Stimulated activated CD4-positive, alpha-beta T cell treated with anti-CD3 and anti-CD28 coated beads, TNF-alpha, amount 100 ng/mL, for 1 hour (primary cell): ENCODE measurements at regions not wholly inside any gene's neighbourhood (a gene's known extent, or its start where the extent isn't known, plus 50 kb on each side); places are given as distances from the start of the nearest gene placed in this dataset.
"Not testable (repeated sequence)": the region's sequence is repeated elsewhere in the genome, so short reads cannot be mapped to it uniquely, and the experiment has no call there.

Source experiments
- DNase-seq, 3 donors: peaks; one replicate each; pipeline ENCODE4 v3.0.0-alpha.2; 2020; ENCODE audit warnings: low read depth in 3 of 3, low spot score in 1 of 3

DNA sequence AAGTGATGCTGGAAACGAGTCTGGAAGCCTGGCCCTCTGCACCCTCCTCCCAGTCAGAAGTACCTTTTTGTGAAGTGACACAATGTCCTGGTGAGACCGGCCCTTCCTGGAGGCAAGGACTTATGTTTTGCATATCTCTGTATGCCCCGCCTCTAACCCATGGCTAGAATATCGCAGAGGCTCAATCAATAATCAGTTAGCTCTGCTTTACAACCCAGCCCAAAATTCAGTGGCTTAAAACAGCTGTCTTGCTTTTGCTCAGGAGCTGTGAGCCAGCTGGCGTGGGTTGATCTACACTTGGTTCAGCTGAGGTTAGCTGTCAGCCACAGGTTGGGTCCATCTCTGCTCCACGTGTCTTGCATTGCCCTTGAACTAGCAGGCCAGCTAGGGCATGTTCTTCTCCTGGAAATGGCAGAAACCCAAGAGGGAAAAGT, 98.8 kb upstream of the METTL14 start:
- no peak for DNase-seq

DNA sequence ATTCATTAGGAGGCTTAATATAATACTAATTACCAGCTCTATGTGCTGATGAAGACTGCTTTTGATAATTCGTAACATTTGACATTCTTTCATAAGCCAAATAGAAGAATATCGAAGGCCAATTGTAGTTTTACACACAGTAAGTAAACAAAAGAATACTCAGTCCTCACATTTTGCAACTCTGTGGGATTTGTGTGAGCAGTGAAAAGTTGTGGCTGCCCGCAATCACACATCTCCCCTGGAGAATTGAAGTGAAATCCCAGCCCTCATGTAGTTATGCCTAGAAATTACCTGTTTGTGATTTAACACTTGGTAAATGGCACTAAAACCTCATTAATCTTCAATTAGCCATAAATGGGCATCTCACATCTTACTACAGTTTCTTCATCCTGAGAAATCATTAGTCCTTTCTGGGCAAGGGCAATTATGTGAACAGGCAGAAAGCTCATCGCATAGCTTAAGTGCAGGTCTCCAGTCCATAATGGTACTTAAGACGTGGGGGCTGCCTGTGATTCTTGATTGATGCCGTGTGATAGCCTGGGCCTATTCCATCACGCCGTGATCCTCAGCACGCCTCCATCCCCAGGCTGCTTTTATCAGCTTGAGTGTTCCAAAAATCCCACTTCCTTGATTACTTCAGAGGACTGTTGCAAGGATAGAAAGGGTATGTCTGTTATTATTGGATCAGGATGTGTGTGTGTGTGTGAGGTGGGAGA, 97.9 kb upstream of the METTL14 start:
- no peak for DNase-seq

DNA sequence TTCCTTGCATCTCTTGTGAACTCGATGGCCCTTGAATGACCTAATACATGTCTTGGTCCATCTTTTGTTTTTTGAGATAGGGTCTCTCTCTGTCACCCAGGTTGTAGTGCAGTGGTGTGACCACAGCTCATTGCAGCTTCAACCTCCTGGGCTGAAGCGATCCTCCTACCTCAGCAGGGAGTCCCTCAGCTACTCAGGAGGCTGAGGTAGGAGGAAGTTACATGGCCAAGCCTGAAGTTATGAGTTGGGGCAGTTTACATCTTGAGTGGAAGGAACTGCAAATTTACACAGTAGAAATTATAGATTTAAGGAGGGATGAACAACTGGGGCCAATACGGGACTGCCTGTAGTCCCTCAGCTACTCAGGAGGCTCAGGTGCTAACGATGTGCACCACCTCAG, 97.2 kb upstream of the METTL14 start:
- DNase-seq: no peak

DNA sequence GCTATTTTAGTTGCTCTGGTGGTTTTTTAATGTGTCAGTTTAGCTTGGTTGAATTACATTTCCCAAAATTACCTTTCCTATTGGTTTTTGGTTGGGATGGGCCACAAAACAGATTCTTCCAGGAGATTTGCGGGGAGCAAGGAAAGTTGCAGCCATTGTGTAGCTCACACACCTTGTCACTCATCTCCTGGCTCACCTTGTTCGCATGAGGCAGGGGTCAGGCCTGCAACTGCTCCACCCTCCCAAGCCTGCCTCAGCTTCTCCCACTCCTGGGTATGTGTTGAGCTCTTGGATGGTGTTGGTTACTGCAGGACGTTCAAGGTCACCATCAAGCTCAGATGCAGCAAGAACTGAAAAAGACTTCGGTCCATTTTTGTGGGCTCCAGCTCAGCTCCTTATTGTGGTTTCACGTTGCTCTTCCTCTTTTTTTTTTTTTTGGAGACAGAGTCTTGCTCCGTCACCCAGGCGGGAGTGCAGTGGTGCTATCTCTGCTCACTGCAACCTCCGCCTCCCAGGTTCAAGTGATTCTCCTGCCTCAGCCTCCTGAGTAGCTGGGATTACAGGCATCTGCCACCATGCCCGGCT, 95.6 kb upstream of the METTL14 start:
- DNase-seq: no peak

DNA sequence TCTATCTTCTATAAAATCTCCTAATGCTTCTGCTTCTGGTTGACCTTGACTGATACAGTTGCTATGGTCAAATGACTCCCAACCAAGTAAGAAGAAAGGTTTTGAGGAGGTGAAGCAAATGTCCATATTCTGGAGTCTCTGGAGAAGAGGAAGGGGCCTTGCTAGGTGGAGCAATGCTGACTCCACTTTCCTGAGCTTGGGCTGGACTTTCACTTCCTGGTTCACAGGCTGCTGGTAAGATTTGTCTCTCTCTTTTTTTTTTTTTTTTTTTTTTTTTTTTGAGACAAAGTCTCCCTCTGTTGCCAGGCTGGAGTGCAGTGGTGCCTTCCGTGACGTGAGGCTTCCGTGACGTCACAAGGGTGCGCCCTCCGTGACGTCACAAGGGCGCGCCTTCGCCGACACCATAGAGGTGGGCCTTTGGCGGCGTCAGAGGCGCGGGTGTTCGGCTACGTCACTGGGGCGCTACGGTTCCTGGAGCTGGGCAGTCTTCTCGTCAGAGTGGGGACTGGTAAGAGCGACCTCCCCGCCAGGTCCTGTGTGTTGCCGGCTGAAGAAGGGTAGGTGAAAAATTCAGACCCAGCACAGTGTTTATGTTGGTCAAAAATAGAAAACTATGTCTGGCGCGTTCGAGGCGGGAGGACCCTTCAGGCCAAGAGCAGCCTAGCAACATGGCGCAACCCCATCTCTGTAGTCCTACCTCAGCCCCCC, 93.7 kb upstream of the METTL14 start:
- DNase-seq: peak; percentile 85 to 98 (median 92)

DNA sequence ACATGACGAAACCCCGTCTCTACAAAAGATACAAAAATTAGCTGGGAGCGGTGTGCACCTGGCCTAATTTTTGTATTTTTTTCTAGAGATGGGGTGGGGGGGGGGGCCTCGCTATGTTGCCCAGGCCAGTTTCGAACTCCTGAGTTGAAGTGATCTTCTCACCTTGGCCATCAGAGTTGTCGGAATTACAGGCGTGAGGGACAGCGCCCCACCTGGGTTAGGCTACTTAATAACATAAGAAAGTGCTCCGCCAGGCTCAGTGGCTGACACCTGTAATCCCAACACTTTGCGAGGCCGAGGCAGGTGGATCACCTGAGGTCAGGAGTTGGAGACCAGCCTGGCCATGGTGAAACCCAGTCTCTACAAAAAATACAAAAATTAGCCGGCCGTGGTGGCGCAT, 92.9 kb upstream of the METTL14 start:
- DNase-seq: not testable (repeated sequence)

DNA sequence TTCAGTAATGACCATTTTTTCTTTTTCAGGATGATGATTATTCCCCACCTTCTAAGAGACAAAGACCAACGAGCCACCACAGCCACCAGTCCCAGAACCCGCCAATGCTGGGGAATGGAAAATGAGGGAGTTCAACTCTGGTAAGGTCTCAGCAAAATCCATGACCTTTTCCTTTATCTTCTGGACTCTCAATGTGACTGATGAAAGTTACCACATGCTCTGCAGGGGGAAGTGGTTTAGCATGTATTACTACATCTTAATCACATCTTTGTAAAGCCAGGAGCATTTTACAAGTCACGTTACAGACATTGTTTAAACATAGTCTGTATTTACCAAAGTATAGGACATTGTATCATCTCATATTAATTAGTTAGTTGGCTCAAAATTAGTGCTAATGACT, 89.3 kb upstream of the METTL14 start:
- not testable (repeated sequence) for DNase-seq

DNA sequence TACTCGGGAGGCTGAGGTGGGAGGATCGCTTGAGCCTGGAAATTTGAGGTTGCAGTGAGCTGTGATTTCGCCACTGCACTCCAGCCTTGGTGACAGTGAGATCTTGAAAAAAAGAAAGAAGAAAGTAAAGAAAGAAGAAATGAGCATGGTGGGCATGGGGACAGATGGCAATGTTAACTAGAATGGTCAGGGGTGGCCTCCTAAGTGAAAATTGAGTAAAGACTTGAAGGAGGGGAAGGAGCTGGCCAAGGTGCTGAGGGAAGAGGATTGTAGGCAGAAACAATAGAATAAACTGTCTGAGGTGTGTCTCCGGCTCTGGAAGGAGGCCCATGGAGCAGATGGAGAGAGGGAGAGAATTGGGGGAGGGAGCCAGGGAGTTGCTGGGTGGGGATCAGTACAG, 60.1 kb upstream of the METTL14 start:
- DNase-seq: not testable (repeated sequence)

DNA sequence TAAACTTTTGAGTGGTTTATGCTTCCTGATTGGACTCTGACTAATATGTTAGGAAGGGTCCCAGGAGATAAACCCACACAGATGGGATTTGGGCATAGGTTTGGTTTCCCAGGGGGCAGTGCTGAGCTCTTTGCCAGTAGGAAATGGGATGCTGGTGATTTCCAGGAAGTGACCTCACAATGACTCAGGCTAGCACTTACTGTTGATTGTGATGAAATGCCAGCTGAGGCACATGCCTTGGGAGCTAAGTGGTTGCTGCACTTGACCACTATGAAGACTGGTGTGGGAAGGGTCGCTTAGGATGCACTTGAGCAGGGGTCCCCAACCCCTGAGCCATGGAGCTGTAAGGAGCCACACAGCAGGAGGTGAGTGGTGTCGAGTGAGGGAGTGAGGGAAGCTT, 55.5 kb upstream of the METTL14 start:
- not testable (repeated sequence) for DNase-seq

DNA sequence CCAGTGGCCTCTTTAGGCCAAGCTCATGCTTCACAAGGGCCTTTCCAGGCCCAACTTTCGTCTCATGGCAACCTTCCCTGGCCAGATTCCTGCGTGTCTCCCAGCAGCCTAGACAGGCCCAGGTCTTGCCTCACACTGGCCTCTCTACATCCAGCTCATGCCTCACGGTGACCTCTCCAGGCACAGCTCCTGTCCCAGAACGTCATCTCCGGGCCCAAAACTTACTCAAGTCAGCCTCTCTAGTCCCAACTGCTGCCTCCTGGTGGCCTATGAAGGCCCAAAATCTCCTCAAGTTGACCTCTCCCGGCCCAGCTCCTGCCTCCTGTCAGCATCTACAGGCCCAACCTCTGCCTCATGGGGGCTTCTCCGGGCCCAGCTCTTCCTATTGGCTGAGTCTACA, 54.3 kb upstream of the METTL14 start:
- not testable (repeated sequence) for DNase-seq

DNA sequence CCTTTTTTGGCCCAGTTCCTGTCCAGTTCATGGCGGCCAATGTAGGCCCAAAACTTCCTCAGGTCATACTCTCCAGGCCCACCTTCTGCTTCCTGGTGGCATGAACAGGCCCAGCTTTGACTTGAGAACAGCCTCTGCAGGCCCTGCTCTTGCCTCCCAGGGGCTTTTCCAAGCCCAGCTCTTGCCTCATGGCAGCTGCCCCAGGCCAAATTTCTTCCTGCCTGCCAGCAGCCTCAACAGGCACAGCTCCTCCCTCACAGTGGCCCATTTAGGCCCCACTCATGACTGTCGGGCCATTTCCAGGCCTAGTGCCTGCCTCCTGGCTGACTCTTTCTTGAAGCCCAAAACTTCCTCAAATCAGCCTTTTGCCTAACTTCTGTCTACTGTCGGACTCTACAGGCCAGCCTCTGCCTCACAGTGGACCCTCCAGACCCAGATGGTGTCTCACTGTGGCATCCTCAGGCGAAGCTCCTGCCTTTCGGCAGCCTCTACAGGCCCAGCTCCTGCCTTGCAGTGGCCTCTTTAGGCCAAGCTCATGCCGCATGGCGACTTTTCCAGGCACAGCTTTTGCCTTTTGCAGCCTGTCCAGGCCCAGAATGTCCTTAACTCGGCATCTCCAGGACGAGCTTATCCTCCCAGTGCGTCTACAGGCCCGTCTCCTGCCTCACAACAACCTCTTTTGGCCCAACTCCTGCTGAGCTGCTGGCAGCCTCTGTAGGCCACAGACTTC, 53.7 kb upstream of the METTL14 start:
- not testable (repeated sequence) for DNase-seq

DNA sequence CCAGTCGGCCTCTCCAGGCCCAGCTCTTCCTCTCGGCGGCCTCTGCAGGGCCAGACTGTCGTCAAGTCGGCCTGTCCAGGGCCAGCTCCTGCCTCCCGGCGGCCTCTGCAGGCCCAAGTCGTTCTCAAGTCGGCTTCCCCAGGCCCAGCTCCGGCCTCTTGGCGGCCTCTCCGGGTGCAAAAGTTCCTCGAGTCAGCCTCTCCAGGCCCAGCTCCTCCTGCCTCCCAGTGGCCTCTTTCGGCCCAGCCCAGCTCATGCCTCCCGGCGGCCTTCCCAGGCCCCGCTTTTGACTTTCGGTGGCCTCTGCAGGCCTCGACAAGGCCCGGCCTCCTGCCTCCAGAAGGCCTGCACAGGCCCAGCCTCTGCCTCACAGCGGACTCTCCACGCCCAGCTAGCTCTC, 51.7 kb upstream of the METTL14 start:
- DNase-seq: not testable (repeated sequence)

DNA sequence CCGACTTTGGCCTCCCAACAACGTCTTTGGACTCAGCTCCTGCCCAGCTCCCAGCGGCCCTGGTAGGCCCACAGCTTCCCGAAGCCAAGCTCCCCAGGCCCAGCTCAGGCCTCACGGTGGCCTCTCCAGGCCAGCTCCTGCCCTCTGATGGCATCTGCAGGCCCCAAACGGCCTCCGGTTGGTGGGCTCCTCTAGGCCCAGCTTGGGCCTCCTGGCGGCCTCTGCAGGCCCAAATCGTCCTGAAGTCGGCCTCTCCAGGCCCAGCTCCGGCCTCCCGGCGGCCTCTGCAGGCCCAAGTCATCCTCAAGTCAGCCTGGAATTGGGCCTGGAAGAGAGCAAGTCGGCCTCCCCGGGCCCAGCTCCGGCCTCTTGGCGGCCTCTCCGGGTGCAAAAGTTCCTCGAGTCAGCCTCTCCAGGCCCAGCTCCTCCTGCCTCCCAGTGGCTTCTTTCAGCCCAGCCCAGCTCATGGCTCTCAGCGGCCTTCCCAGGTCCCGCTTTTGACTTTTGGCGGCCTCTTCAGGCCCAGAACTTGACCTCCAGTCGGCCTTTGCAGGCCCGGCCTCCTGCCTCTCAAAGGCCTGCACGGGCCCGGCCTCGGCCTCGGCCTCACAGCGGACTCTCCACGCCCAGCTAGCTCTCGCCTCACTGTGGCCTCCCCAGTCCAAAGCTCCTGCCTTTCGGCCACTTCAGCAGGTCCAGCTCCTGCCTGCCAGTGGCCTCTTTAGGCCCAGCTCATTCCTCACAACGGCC, 50.9 kb upstream of the METTL14 start:
- not testable (repeated sequence) for DNase-seq
